T1000 (cell line): ENCODE measurements at regions not wholly inside any gene's neighbourhood (a gene's known extent, or its start where the extent isn't known, plus 50 kb on each side); places are given as distances from the start of the nearest gene placed in this dataset.
"Not testable (repeated sequence)": the region's sequence is repeated elsewhere in the genome, so short reads cannot be mapped to it uniquely, and the experiment has no call there.

Experiments
- DNase-seq: peaks from one replicate; lab custom pipeline; 2025; ENCODE audit warnings: mixed read lengths; lab: John Stamatoyannopoulos, UW

GRCh38 chr5:138702166-138703077, 50.8 kb upstream of the CTNNA1 start:
- no peak for DNase-seq

DNA sequence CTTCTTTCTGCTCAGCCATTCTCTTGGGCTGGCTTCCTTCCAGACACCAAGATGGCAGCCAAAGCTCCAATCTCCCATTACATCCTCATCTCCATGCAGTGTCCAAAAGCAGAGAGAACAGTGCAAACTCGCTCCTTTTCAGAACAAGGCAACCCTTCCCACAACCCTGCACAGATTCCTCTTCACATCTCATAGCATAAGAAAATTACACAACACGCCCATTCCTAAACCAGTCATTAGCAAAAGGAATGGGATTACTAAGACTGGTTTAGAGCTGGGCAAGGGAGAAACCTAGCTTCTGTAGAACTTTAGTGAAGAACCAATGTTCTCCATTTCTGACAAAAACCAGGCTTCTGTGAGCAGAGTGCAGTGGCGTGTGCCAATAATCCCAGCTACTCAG, 51.5 kb upstream of the CTNNA1 start:
- DNase-seq = no peak

GRCh38 chr5:138700581-138701362, 52.5 kb upstream of the CTNNA1 start:
- no peak for DNase-seq

- no peak for DNase-seq
These were observed 53.7 kb upstream of the CTNNA1 start for GRCh38 chr5:138699482-138699881.

- no peak for DNase-seq
These were observed 54.5 kb upstream of the CTNNA1 start for GRCh38 chr5:138698713-138699112.

GRCh38 chr5:138697720-138698360, 55.4 kb upstream of the CTNNA1 start:
- DNase-seq = no peak

- peak; percentile 68 for DNase-seq
These were observed 56.7 kb upstream of the CTNNA1 start for GRCh38 chr5:138696501-138696900.

GRCh38 chr5:138695781-138696180, 57.4 kb upstream of the CTNNA1 start:
- no peak for DNase-seq

GRCh38 chr5:138694146-138694545, 59.1 kb upstream of the CTNNA1 start:
- DNase-seq = no peak

DNA sequence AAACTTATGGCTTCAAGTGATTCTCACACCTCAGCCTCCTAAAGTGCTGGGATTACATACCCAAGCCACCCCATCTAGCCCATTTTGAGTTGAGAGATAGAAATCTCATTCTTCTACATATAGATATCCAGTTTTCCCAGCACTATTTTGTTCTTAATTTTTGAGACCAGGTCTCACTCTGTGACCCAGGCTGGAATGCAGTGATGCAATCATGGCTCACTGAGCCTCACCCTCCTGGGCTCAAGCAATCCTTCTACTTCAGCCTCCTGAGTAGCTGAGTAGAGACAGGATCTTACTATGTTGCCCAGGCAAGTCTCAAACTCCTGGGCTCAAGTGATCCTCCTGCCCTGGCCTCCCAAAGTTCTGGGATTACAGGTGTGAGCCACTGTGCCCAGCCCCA, 60.9 kb upstream of the CTNNA1 start:
- no peak for DNase-seq

GRCh38 chr5:138686668-138687067, 66.6 kb upstream of the CTNNA1 start:
- DNase-seq = no peak

GRCh38 chr5:138685193-138685745, 68.0 kb upstream of the CTNNA1 start:
- no peak for DNase-seq

- not testable (repeated sequence) for DNase-seq
These were observed 70.8 kb upstream of the CTNNA1 start for GRCh38 chr5:138682462-138682861.

DNA sequence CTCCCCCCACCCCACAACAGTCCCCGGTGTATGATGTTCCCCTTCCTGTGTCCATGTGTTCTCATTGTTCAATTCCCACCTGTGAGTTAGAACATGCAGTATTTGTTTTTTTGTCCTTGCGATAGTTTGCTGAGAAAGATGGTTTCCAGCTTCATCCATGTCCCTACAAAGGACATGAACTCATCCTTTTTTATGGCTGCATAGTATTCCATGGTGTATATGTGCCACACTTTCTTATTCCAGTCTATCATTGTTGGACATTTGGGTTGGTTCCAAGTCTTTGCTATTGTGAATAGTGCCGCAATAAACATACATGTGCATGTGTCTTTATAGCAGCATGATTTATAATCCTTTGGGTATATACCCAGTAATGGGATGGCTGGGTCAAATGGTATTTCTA, 74.4 kb upstream of the CTNNA1 start:
- not testable (repeated sequence) for DNase-seq

GRCh38 chr5:138677782-138678181, 75.4 kb upstream of the CTNNA1 start:
- DNase-seq = no peak

- no peak for DNase-seq
These were observed 76.5 kb upstream of the CTNNA1 start for GRCh38 chr5:138676556-138677193.

- DNase-seq = no peak
These were observed 77.2 kb upstream of the CTNNA1 start for GRCh38 chr5:138676002-138676401.

GRCh38 chr5:138668451-138669380, 84.5 kb upstream of the CTNNA1 start:
- DNase-seq = no peak

- not testable (repeated sequence) for DNase-seq
These were observed 85.4 kb upstream of the CTNNA1 start for GRCh38 chr5:138667782-138668331.

- no peak for DNase-seq
These were observed 86.9 kb upstream of the CTNNA1 start for GRCh38 chr5:138666226-138666742.
